Endothelial cell of umbilical vein (primary cell): ENCODE measurements at regions not wholly inside any gene's neighbourhood (a gene's known extent, or its start where the extent isn't known, plus 50 kb on each side); places are given as distances from the start of the nearest gene placed in this dataset.

Experiments
- BruUV-seq: library from RNA; stranded (reverse); fragments of 400-500 nt; replicated peaks from 2 replicates; lab custom pipeline; 2021; lab: Mats Ljungman, UMichigan
- CTCF ChIA-PET: fragments of 300-600, 350-600 bp; sonication (Branson Sonifier 250); formaldehyde crosslinking; loops from one replicate; lab custom pipeline; 2021; ENCODE audit warnings: antibody characterized with exemption, inconsistent platforms; lab: Charles Lee
- POLR2A ChIA-PET: fragments of 300-600, 350-600 bp; sonication (Branson Sonifier 250); formaldehyde crosslinking; loops from one replicate; lab custom pipeline; 2021; ENCODE audit warnings: antibody characterized with exemption, inconsistent platforms; lab: Charles Lee
- DNase-seq: peaks from one replicate; pipeline ENCODE4 v3.0.0-alpha.2; 2011; ENCODE audit warnings: low read depth, low spot score
- FAIRE-seq: peaks from 2 replicates; lab custom pipeline; 2011; peaks lifted over from hg19 to GRCh38; lab: Jason Lieb, UNC
- H2AFZ ChIP-seq: 2 replicates; pipeline ENCODE4 v1.6.0; 2012; ENCODE audit warnings: low read depth, low read length, control low read depth, inconsistent platforms
- H3K27ac ChIP-seq: 2 replicates; pipeline ENCODE4 v1.5.1; 2011; ENCODE audit warnings: low read depth, mild to moderate bottlenecking, control low read depth, low read length, moderate library complexity; ENCODE audit not compliant: insufficient read depth
- H3K27me3 ChIP-seq, 2 experiments: 2 replicates each; pipeline versions ENCODE4 v1.6.0 to v1.6.1; 2011; ENCODE audit warnings: low read length in 2 of 2, mixed read lengths in 1 of 2; ENCODE audit not compliant: control insufficient read depth in 2 of 2, insufficient read depth in 2 of 2
- H3K36me3 ChIP-seq, 2 experiments: 2 replicates in 1 of 2; 3 replicates in 1 of 2; pipeline ENCODE4 v1.5.1; 2011; ENCODE audit warnings: low read length in 2 of 2, mild to moderate bottlenecking in 1 of 2, moderate library complexity in 1 of 2; ENCODE audit not compliant: control insufficient read depth in 2 of 2, insufficient read depth in 2 of 2; ENCODE audit errors: extremely low read depth in 1 of 2
- H3K4me1 ChIP-seq: 3 replicates; pipeline ENCODE4 v1.5.1; 2011; ENCODE audit warnings: mild to moderate bottlenecking, low read length; ENCODE audit not compliant: control insufficient read depth, insufficient read depth; ENCODE audit errors: extremely low read depth
- H3K4me2 ChIP-seq: 2 replicates; pipeline ENCODE4 v1.6.1; 2011; ENCODE audit warnings: low read length, control low read depth, mixed read lengths; ENCODE audit not compliant: insufficient read depth
- H3K4me3 ChIP-seq, 3 experiments: fragments of 200-600 bp in 1 of 3; sonication (generic), shearing (Covaris generic) in 1 of 3; replicated peaks in 1 of 3; 2 replicates each; pipeline ENCODE4 v1.5.1; 2011 to 2016; ENCODE audit warnings: control low read depth in 3 of 3, low read length in 3 of 3, mild to moderate bottlenecking in 2 of 3, inconsistent platforms in 1 of 3, low read depth in 1 of 3, moderate library complexity in 1 of 3; ENCODE audit not compliant: insufficient read depth in 1 of 3
- H3K79me2 ChIP-seq: 2 replicates; pipeline ENCODE4 v1.6.0; 2012; ENCODE audit warnings: low read length, inconsistent platforms; ENCODE audit not compliant: control insufficient read depth, insufficient read depth
- H3K9ac ChIP-seq: replicated peaks from 2 replicates; pipeline ENCODE3; 2011; ENCODE audit warnings: low read length, control low read depth; ENCODE audit not compliant: insufficient read depth; ENCODE audit errors: extremely low read depth
- H3K9me1 ChIP-seq: replicated peaks from 3 replicates; pipeline ENCODE4 v1.6.0; 2011; ENCODE audit warnings: mild to moderate bottlenecking, low read length; ENCODE audit not compliant: control insufficient read depth, insufficient read depth; ENCODE audit errors: extremely low read depth
- H3K9me3 ChIP-seq: replicated peaks from 2 replicates; pipeline ENCODE4 v1.5.1; 2012; ENCODE audit warnings: low read length, inconsistent platforms; ENCODE audit not compliant: control insufficient read depth, insufficient read depth
- H4K20me1 ChIP-seq: replicated peaks from 2 replicates; pipeline ENCODE3; 2011; ENCODE audit warnings: mild to moderate bottlenecking, low read length; ENCODE audit not compliant: control insufficient read depth, insufficient read depth; ENCODE audit errors: extremely low read depth
- CTCF ChIP-seq, 2 donors: IDR thresholded peaks; 1 replicate in 1 of 2; 2 replicates in 1 of 2; pipeline ENCODE4 v1.5.1; 2011; ENCODE audit warnings: low read length in 2 of 2, mild to moderate bottlenecking in 2 of 2, moderate library complexity in 2 of 2, control low read depth in 1 of 2, inconsistent platforms in 1 of 2, low read depth in 1 of 2; ENCODE audit not compliant: insufficient read depth in 1 of 2; ENCODE audit errors: extremely low read depth in 1 of 2
- EZH2 ChIP-seq: IDR thresholded peaks from 2 replicates; pipeline ENCODE4 v1.6.1; 2012; ENCODE audit warnings: borderline replicate concordance, low read depth, mild to moderate bottlenecking, moderate library complexity, low read length, inconsistent platforms; ENCODE audit not compliant: severe bottlenecking
- FOS ChIP-seq: IDR thresholded peaks from 2 replicates; pipeline ENCODE4 v1.6.1; 2011; ENCODE audit warnings: mild to moderate bottlenecking, low read length, moderate library complexity, borderline replicate concordance; ENCODE audit not compliant: insufficient read depth
- GATA2 ChIP-seq: IDR thresholded peaks from 2 replicates; pipeline ENCODE4 v1.7.0; 2011; ENCODE audit warnings: low read depth, mild to moderate bottlenecking, moderate library complexity, mixed read lengths, low read length; ENCODE audit not compliant: insufficient read length, insufficient read depth
- JUN ChIP-seq: IDR thresholded peaks from 2 replicates; pipeline ENCODE4 v1.6.1; 2011; ENCODE audit warnings: borderline replicate concordance, low read depth; ENCODE audit not compliant: insufficient read length, insufficient read depth
- MAX ChIP-seq: IDR thresholded peaks from 2 replicates; pipeline ENCODE4 v1.6.1; 2011; ENCODE audit not compliant: insufficient read depth, insufficient read length
- MYC ChIP-seq: IDR thresholded peaks from one replicate; pipeline ENCODE4 v1.6.1; 2011; ENCODE audit warnings: mild to moderate bottlenecking, low read depth, low read length
- POLR2AphosphoS5 ChIP-seq: IDR thresholded peaks from 2 replicates; pipeline ENCODE4 v1.6.1; 2012; ENCODE audit warnings: low read depth, mild to moderate bottlenecking, control low read depth, low read length, moderate library complexity; ENCODE audit not compliant: insufficient read depth
- dilution Hi-C: fragments of 300-500 bp; cut with MboI; formaldehyde crosslinking; loops from one replicate; pipeline ENCODE4 v1.15.0; 2019; ENCODE audit warnings: low sequenced_read_pairs; ENCODE audit not compliant: extremely low pct_ligation_motif_present
- intact Hi-C: fragments of 100-400 bp; cut with micrococcal nuclease; formaldehyde crosslinking; loops from one replicate; pipeline ENCODE4 v1.10.0; 2022

DNA sequence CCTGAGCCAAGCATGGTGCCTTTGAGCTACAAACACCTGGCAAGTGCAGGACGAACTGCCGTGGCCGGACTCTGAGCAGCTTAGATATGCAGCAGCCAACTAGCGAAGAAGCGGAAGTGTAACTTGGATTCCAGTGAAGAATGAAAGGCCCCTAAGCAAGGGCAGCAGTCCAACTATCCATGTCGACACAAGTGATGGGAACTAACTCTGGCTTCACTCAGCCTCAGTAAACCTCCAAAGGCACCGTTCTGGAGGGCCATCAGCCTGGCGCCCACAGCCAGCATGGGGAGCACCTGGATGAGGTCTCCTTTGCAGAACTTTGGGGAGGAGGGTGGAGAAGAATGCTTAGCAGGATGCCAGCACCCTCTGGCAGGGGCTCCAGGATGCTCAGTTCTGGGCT, 78.4 kb upstream of the MLN start:
- Histone ChIP-seq H2AFZ (no peak overlapping the region), H4K20me1 (no peaks in the 10 kb centered on the region), H3K9me1 (no peaks in the 10 kb centered on the region), H3K27me3 (no peaks in the 10 kb centered on the region), H3K9ac (no peak overlapping the region), H3K36me3 (no peaks in the 10 kb centered on the region), H3K4me2 (no peak overlapping the region), H3K79me2 (no peaks in the 10 kb centered on the region), H3K9me3 (no peaks in the 10 kb centered on the region), H3K27ac (no peak overlapping the region), H3K4me1 (no peaks in the 10 kb centered on the region), H3K4me3 (no peak overlapping the region)
- BruUV-seq: no TSS peak
- CTCF ChIA-PET: no interaction called here
- TF ChIP-seq JUN (no peak), MYC (no peak), CTCF (IDR thresholded peaks at IDR 0.05; ENCODE audit: extremely low read depth in 1 of 2, insufficient read depth in 1 of 2, low read depth in 1 of 2, low read length in 2 of 2) (no peak), GATA2 (no peak), POLR2AphosphoS5 (no peak), FOS (no peak), EZH2 (no peak), MAX (no peak)
- FAIRE-seq (no peak), DNase-seq (no peak)
- intact Hi-C loops (no loop called here), dilution Hi-C loops (no loop called here)
- POLR2A ChIA-PET: no interaction called here
